ENCODE measurements at regions not wholly inside any gene's neighbourhood (a gene's known extent, or its start where the extent isn't known, plus 50 kb on each side); places are given as distances from the start of the nearest gene placed in this dataset.

GRCh38 chrX:113770806-113771205 lies 813.1 kb upstream of the HTR2C start:
- DNase-seq (ENCODE audit: low read depth in 4 of 4, low spot score in 3 of 4): no peak

- DNase-seq (ENCODE audit: low read depth in 4 of 4, low spot score in 3 of 4): no peak
Measured at GRCh38 chrX:113770071-113770470, 813.8 kb upstream of the HTR2C start.

GRCh38 chrX:113759422-113759821 lies 824.5 kb upstream of the HTR2C start:
- no peak for DNase-seq (ENCODE audit: low read depth in 4 of 4, low spot score in 3 of 4)

- DNase-seq (ENCODE audit: low read depth in 4 of 4, low spot score in 3 of 4): no peak
Measured at GRCh38 chrX:113747274-113747973, 836.5 kb upstream of the HTR2C start.

- no peak for DNase-seq (ENCODE audit: low read depth in 4 of 4, low spot score in 3 of 4)
Measured at GRCh38 chrX:113743069-113743468, 840.8 kb upstream of the HTR2C start.

- peak in 3 of 4 donors; percentile 4 to 10 (median 7) for DNase-seq (ENCODE audit: low read depth in 4 of 4, low spot score in 3 of 4)
Measured at GRCh38 chrX:113741744-113742143, 842.1 kb upstream of the HTR2C start.

GRCh38 chrX:113728937-113729336 lies 854.9 kb upstream of the HTR2C start:
- DNase-seq (ENCODE audit: low read depth in 4 of 4, low spot score in 3 of 4): no peak

- no peak for DNase-seq (ENCODE audit: low read depth in 4 of 4, low spot score in 3 of 4)
Measured at GRCh38 chrX:113726898-113727297, 857.0 kb upstream of the HTR2C start.

GRCh38 chrX:113726466-113726865 lies 857.4 kb upstream of the HTR2C start:
- no peak for DNase-seq (ENCODE audit: low read depth in 4 of 4, low spot score in 3 of 4)

- DNase-seq (ENCODE audit: low read depth in 4 of 4, low spot score in 3 of 4): no peak
Measured at GRCh38 chrX:113726009-113726408, 857.9 kb upstream of the HTR2C start.

GRCh38 chrX:113699939-113700338 lies 859.3 kb upstream of the AMOT start:
- no peak for DNase-seq (ENCODE audit: low read depth in 4 of 4, low spot score in 3 of 4)

- no peak for DNase-seq (ENCODE audit: low read depth in 4 of 4, low spot score in 3 of 4)
Measured at GRCh38 chrX:113675278-113675677, 834.6 kb upstream of the AMOT start.

GRCh38 chrX:113651306-113651705 lies 810.7 kb upstream of the AMOT start:
- DNase-seq (ENCODE audit: low read depth in 4 of 4, low spot score in 3 of 4): no peak

- no peak for DNase-seq (ENCODE audit: low read depth in 4 of 4, low spot score in 3 of 4)
Measured at GRCh38 chrX:113644426-113644825, 803.8 kb upstream of the AMOT start.

- no peak for DNase-seq (ENCODE audit: low read depth in 4 of 4, low spot score in 3 of 4)
Measured at GRCh38 chrX:113634565-113634964, 793.9 kb upstream of the AMOT start.

- DNase-seq (ENCODE audit: low read depth in 4 of 4, low spot score in 3 of 4): no peak
Measured at GRCh38 chrX:113629326-113629725, 788.7 kb upstream of the AMOT start.

- DNase-seq (ENCODE audit: low read depth in 4 of 4, low spot score in 3 of 4): no peak
Measured at GRCh38 chrX:113594123-113594841, 753.7 kb upstream of the AMOT start.

- DNase-seq (ENCODE audit: low read depth in 4 of 4, low spot score in 3 of 4): no peak
Measured at GRCh38 chrX:113586281-113586898, 745.8 kb upstream of the AMOT start.

- no peak for DNase-seq (ENCODE audit: low read depth in 4 of 4, low spot score in 3 of 4)
Measured at GRCh38 chrX:113580486-113580885, 739.9 kb upstream of the AMOT start.

- DNase-seq (ENCODE audit: low read depth in 4 of 4, low spot score in 3 of 4): no peak
Measured at GRCh38 chrX:113558576-113558975, 717.9 kb upstream of the AMOT start.

- no peak for DNase-seq (ENCODE audit: low read depth in 4 of 4, low spot score in 3 of 4)
Measured at GRCh38 chrX:113551919-113552318, 711.3 kb upstream of the AMOT start.

Measured in right renal pelvis (tissue), 4 donors.